ENCODE measurements at regions not wholly inside any gene's neighbourhood (a gene's known extent, or its start where the extent isn't known, plus 50 kb on each side); places are given as distances from the start of the nearest gene placed in this dataset.
"Not testable (repeated sequence)": the region's sequence is repeated elsewhere in the genome, so short reads cannot be mapped to it uniquely, and the experiment has no call there.

DNA sequence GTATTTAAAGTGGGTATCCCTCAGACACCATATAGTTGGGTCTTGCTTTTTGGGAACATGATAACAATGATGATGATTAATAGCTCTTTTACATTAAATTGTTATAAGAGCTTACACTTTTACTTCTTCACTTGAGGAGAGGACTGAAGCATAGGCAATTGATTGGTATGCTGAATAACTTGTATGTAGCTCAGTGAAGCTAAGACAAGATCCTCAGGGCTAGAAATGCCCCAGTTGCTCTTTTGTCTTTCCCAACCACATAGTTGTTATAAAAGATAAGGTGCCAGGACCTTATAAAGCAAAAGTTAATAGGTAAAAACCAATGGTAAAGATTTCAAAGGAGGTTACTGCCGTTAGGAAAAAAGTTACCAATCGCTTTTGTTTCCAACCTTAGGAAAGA, 123.4 kb downstream of the KCNK1 start:
- DNase-seq: no peak
- no peaks in the 10 kb centered on the region for H3K27me3 ChIP-seq (ENCODE audit: control insufficient read depth, insufficient read depth, low read length)
- no peaks in the 10 kb centered on the region for H3K4me1 ChIP-seq (ENCODE audit: control insufficient read depth, insufficient read depth, low read length)
- H3K36me3 ChIP-seq (ENCODE audit: control insufficient read depth, insufficient read depth, low read length): no peaks in the 10 kb centered on the region
- H3K9me3 ChIP-seq (replicated peaks; ENCODE audit: control insufficient read depth, low read depth, low read length): no peaks in the 10 kb centered on the region
- 67% methylated on average over 1 of the region's 2 CpGs for WGBS (ENCODE audit: insufficient coverage)
- H3K4me3 ChIP-seq (ENCODE audit: low read length): no peak overlapping the region
- no peak overlapping the region for H3K27ac ChIP-seq (ENCODE audit: low read length)

DNA sequence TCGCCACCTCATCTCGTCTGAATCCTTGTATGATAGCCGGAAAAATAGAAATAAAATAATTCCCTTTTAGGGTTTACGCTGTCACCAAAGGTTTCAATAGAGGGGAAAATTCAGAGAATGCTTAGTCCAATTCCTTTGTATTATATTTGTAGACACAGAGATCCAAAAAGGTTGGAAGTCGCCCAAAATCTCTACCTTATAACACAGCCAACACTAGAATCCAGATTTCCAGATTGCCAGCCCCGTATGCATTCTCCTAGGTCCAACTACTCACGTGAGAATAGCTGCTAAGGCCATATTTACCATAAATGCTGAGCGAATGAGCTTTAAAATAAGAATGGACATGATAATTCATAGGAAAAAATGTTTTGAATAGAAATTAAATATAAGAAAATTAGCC, 124.5 kb downstream of the KCNK1 start:
- H3K4me3 ChIP-seq (ENCODE audit: low read length): no peak overlapping the region
- no peaks in the 10 kb centered on the region for H3K36me3 ChIP-seq (ENCODE audit: control insufficient read depth, insufficient read depth, low read length)
- DNase-seq: peak; percentile 40
- no peaks in the 10 kb centered on the region for H3K4me1 ChIP-seq (ENCODE audit: control insufficient read depth, insufficient read depth, low read length)
- H3K27me3 ChIP-seq (ENCODE audit: control insufficient read depth, insufficient read depth, low read length): no peaks in the 10 kb centered on the region
- H3K27ac ChIP-seq (ENCODE audit: low read length): no peak overlapping the region
- no CpG with 5 or more reads among the region's 8 CpGs for WGBS (ENCODE audit: insufficient coverage)
- no peaks in the 10 kb centered on the region for H3K9me3 ChIP-seq (replicated peaks; ENCODE audit: control insufficient read depth, low read depth, low read length)

DNA sequence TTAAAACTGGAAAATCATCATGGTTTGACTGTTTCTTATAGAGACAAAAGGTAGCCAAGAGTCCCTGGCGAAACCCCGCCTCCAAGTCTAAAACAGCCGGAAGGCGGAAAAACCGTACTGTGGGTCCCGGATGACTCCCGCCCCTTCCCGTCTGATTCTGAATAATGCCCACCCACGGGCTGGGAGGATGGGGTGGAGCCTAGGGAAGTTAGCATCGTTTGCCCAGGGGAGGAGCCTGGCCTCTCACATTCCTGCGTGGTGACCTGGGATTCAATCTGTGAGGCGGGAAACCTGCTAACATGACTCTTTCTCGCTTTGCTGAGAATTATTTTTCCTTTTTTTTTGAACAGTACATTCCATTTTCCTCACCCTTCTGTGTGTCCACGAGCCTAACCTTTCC, 124.9 kb downstream of the KCNK1 start:
- Histone ChIP-seq H3K27me3 (ENCODE audit: control insufficient read depth, insufficient read depth, low read length) (no peaks in the 10 kb centered on the region), H3K4me1 (ENCODE audit: control insufficient read depth, insufficient read depth, low read length) (no peaks in the 10 kb centered on the region), H3K27ac (ENCODE audit: low read length) (no peak overlapping the region), H3K9me3 (replicated peaks; ENCODE audit: control insufficient read depth, low read depth, low read length) (no peaks in the 10 kb centered on the region), H3K4me3 (ENCODE audit: low read length) (no peak overlapping the region), H3K36me3 (ENCODE audit: control insufficient read depth, insufficient read depth, low read length) (no peaks in the 10 kb centered on the region)
- DNase-seq: peak; percentile 47
- WGBS (ENCODE audit: insufficient coverage): 67% methylated on average over 13 of the region's 14 CpGs

DNA sequence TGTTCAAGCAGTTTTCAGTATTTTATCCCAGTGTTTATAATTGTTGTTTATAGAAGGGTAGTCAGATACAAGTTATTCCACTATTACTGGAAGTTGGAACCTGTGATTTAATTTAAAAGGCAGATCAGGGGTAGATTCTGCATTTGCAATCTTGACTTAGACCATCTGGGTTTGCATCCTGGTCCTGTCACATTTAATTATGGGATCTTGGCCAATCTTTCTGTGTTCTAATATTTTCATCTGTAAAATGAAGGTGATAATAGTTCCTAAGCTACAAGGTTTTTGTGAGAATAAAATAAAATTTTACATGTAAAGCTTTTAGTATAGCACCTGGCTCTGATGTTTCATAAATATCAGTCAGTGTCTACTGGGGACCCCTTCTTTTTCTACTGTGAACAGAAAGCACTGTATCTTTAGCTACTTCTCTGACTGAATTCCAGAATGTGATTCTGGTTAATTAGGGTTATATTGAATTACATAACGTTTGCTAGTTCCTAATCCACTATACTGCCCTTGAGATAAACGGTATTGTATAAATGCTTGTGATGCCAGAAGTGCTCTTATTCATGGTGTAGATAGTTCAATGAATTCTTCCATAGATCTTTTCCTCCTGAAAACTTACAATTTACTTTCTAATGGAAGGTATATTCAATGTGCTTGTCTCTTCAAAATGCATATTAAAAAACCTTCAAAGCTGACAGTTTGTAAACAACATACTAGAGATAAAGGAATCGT, 131.0 kb downstream of the KCNK1 start:
- Histone ChIP-seq H3K4me1 (ENCODE audit: control insufficient read depth, insufficient read depth, low read length) (no peaks in the 10 kb centered on the region), H3K27ac (ENCODE audit: low read length) (no peak overlapping the region), H3K36me3 (ENCODE audit: control insufficient read depth, insufficient read depth, low read length) (no peaks in the 10 kb centered on the region), H3K4me3 (ENCODE audit: low read length) (no peak overlapping the region), H3K27me3 (ENCODE audit: control insufficient read depth, insufficient read depth, low read length) (no peaks in the 10 kb centered on the region), H3K9me3 (replicated peaks; ENCODE audit: control insufficient read depth, low read depth, low read length) (no peaks in the 10 kb centered on the region)
- no peak for DNase-seq
- no CpG with 5 or more reads among the region's 3 CpGs for WGBS (ENCODE audit: insufficient coverage)

DNA sequence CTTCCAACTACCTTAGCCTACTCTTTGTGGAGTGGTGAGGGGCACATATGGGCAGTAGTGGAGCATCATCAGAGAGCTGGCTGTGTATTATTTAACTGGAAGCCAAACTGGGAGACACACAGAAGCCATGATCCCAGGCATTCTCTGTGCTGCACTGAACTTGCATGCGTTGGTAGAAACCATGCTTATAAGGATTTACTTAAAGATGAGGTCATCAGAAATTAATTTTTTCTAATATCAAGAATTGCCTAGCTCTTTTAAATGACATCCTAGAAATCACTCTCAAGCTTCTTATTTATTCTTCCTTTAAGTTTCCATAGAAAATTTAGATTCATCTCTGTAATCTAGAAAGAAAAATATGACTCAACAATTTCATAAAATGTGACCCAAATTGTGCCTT, 136.2 kb downstream of the KCNK1 start:
- H3K36me3 ChIP-seq (ENCODE audit: control insufficient read depth, insufficient read depth, low read length): no peaks in the 10 kb centered on the region

DNA sequence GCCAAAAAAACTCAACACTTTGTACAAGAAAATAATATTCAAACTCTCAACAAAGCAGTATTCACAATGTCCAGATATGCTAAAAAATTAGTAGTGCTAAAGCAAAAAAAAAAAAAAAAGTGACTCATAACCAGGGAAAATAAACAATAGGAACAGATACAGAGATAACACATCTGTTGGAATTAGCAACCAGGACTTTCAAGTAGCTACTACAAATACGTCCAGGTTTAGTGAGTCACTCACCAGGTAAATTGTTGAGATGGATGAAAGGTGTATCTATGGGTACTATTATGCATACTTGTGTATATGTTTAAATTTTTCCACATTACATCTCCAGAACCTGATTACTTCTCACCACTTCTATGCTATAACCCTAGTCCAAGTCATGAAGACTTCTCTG, 144.8 kb upstream of the SLC35F3 start:
- WGBS (ENCODE audit: insufficient coverage): no CpG with 5 or more reads among the region's 1 CpG

More for the DNA sequence above, 136.2 kb downstream of the KCNK1 start:
- Histone ChIP-seq H3K27me3 (ENCODE audit: control insufficient read depth, insufficient read depth, low read length) (no peaks in the 10 kb centered on the region), H3K27ac (ENCODE audit: low read length) (no peak overlapping the region), H3K4me1 (ENCODE audit: control insufficient read depth, insufficient read depth, low read length) (no peaks in the 10 kb centered on the region), H3K4me3 (ENCODE audit: low read length) (no peak overlapping the region), H3K9me3 (replicated peaks; ENCODE audit: control insufficient read depth, low read depth, low read length) (no peaks in the 10 kb centered on the region)
- DNase-seq: no peak
- no CpG with 5 or more reads among the region's 1 CpG for WGBS (ENCODE audit: insufficient coverage)

DNA sequence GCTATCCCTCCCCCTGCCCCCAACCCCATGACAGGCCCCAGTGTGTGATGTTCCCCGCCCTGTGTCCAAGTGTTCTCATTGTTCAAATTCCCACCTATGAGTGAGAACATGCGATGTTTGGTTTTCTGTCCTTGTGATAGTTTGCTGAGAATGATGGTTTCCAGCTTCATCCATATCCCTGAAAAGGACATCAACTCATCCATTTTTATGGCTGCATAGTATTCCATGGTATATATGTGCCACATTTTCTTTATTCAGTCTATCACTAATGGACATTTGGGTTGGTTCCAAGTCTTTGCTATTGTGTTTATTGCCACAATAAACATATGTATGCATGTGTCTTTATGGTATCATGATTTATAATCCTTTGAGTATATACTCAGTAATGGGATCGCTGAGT, 140.2 kb upstream of the SLC35F3 start:
- H3K27me3 ChIP-seq (ENCODE audit: control insufficient read depth, insufficient read depth, low read length); DNase-seq; H3K4me1 ChIP-seq (ENCODE audit: control insufficient read depth, insufficient read depth, low read length); H3K36me3 ChIP-seq (ENCODE audit: control insufficient read depth, insufficient read depth, low read length); H3K4me3 ChIP-seq (ENCODE audit: low read length); H3K27ac ChIP-seq (ENCODE audit: low read length); H3K9me3 ChIP-seq (replicated peaks; ENCODE audit: control insufficient read depth, low read depth, low read length): not testable (repeated sequence)
- WGBS (ENCODE audit: insufficient coverage): no CpG with 5 or more reads among the region's 3 CpGs

More for the DNA sequence above, 144.8 kb upstream of the SLC35F3 start:
- H3K4me1 ChIP-seq (ENCODE audit: control insufficient read depth, insufficient read depth, low read length): no peaks in the 10 kb centered on the region
- DNase-seq: no peak
- no peaks in the 10 kb centered on the region for H3K36me3 ChIP-seq (ENCODE audit: control insufficient read depth, insufficient read depth, low read length)
- H3K27me3 ChIP-seq (ENCODE audit: control insufficient read depth, insufficient read depth, low read length): no peaks in the 10 kb centered on the region
- H3K4me3 ChIP-seq (ENCODE audit: low read length): no peak overlapping the region
- no peak overlapping the region for H3K27ac ChIP-seq (ENCODE audit: low read length)
- H3K9me3 ChIP-seq (replicated peaks; ENCODE audit: control insufficient read depth, low read depth, low read length): no peaks in the 10 kb centered on the region

DNA sequence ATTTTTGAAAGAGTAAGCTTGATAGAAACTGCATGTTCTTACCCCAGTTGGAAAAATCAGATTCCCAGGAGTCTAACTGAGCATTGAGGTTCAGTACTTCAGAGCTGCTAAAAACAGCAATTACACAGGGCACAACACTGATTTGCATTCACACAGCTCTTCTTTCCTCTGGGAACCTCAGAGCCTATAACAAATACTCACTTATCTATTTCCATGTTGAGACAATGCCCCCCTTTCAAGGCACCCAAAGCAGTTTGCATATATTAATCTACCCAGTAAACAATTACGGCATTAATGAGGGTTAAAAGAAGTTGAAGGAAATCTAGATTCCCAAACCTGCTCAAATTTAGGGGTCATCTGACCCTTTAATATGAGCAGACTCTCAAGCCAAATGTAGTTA, 126.9 kb upstream of the SLC35F3 start:
- H3K27ac ChIP-seq (ENCODE audit: low read length): no peak overlapping the region
- peaks cover 4% of the 10 kb centered on the region for H3K9me3 ChIP-seq (replicated peaks; ENCODE audit: control insufficient read depth, low read depth, low read length)
- no peak overlapping the region for H3K4me3 ChIP-seq (ENCODE audit: low read length)
- no peak for DNase-seq
- H3K36me3 ChIP-seq (ENCODE audit: control insufficient read depth, insufficient read depth, low read length): no peaks in the 10 kb centered on the region
- H3K4me1 ChIP-seq (ENCODE audit: control insufficient read depth, insufficient read depth, low read length): no peaks in the 10 kb centered on the region
- no CpG with 5 or more reads among the region's 1 CpG for WGBS (ENCODE audit: insufficient coverage)
- no peaks in the 10 kb centered on the region for H3K27me3 ChIP-seq (ENCODE audit: control insufficient read depth, insufficient read depth, low read length)

DNA sequence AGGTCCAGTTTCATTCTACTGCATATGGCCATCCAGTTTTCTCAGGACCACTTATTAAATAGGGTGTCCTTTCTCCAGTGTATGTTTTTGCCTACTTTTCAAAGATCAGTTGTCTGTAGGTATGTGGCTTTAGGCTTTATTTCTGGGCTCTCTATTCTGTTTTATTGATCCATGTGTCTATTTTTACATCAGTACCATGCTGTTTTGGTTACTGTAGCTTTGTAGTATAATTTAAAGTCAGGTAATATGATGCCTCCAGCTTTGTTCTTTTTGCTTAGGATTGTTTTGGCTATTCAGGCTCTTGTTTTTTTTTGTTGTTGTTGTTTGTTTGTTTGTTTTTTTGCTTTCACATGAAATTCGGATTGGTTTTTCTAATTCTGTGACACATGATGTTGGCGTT, 124.4 kb upstream of the SLC35F3 start:
- Histone ChIP-seq H3K27me3 (ENCODE audit: control insufficient read depth, insufficient read depth, low read length) (no peaks in the 10 kb centered on the region), H3K4me1 (ENCODE audit: control insufficient read depth, insufficient read depth, low read length) (no peaks in the 10 kb centered on the region), H3K4me3 (ENCODE audit: low read length) (no peak overlapping the region), H3K27ac (ENCODE audit: low read length) (no peak overlapping the region), H3K9me3 (replicated peaks; ENCODE audit: control insufficient read depth, low read depth, low read length) (peaks cover 4% of the 10 kb centered on the region), H3K36me3 (ENCODE audit: control insufficient read depth, insufficient read depth, low read length) (no peaks in the 10 kb centered on the region)
- 95% methylated on average over 2 of the region's 2 CpGs for WGBS (ENCODE audit: insufficient coverage)
- DNase-seq: no peak

DNA sequence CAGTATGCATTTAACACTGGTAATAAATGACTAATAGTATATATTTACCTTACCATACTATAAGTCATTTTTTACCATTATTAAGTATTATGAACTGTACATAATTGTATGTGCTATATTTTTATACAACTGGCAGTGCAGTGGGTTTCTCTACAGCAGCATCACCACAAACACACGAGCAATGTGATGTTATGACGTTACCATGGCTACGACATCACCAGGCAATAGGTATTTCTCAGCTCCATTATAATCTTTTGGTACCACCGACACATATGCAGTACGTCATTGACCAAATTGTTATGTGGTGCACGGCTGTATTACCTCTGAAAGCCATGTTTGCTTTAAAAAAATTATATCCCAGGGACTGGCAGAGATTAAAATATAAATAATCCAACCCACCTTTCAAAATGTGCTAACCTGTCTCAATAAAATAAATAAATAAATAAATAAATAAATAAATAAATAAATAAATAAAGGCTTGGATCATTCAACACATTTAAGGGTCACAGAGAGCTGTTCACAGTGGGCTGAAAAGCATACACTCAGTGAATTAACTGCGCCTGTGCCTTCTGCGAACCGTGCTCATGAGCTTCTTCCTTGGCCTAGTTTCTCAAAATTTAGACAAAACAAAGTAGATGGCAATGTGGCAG, 121.4 kb upstream of the SLC35F3 start:
- peaks cover 4% of the 10 kb centered on the region for H3K9me3 ChIP-seq (replicated peaks; ENCODE audit: control insufficient read depth, low read depth, low read length)
- H3K27me3 ChIP-seq (ENCODE audit: control insufficient read depth, insufficient read depth, low read length): no peaks in the 10 kb centered on the region
- H3K4me1 ChIP-seq (ENCODE audit: control insufficient read depth, insufficient read depth, low read length): no peaks in the 10 kb centered on the region
- no peak for DNase-seq
- H3K27ac ChIP-seq (ENCODE audit: low read length): no peak overlapping the region
- H3K4me3 ChIP-seq (ENCODE audit: low read length): no peak overlapping the region
- no peaks in the 10 kb centered on the region for H3K36me3 ChIP-seq (ENCODE audit: control insufficient read depth, insufficient read depth, low read length)
- 100% methylated on average over 1 of the region's 9 CpGs for WGBS (ENCODE audit: insufficient coverage)
